NK-92 treated with Interleukin-12 subunit alpha and Interleukin-12 subunit beta, amount 100 ng/mL, for 24 hours (cell line): ENCODE measurements at regions not wholly inside any gene's neighbourhood (a gene's known extent, or its start where the extent isn't known, plus 50 kb on each side); places are given as distances from the start of the nearest gene placed in this dataset.
A peak's percentile ranks its signal among the peaks of the same experiment; 100 is the strongest.
"Not testable (repeated sequence)": the region's sequence is repeated elsewhere in the genome, so short reads cannot be mapped to it uniquely, and the experiment has no call there.

ENCODE experiments used
- DNase-seq: peaks from one replicate; lab custom pipeline; 2025; lab: John Stamatoyannopoulos, UW

DNA sequence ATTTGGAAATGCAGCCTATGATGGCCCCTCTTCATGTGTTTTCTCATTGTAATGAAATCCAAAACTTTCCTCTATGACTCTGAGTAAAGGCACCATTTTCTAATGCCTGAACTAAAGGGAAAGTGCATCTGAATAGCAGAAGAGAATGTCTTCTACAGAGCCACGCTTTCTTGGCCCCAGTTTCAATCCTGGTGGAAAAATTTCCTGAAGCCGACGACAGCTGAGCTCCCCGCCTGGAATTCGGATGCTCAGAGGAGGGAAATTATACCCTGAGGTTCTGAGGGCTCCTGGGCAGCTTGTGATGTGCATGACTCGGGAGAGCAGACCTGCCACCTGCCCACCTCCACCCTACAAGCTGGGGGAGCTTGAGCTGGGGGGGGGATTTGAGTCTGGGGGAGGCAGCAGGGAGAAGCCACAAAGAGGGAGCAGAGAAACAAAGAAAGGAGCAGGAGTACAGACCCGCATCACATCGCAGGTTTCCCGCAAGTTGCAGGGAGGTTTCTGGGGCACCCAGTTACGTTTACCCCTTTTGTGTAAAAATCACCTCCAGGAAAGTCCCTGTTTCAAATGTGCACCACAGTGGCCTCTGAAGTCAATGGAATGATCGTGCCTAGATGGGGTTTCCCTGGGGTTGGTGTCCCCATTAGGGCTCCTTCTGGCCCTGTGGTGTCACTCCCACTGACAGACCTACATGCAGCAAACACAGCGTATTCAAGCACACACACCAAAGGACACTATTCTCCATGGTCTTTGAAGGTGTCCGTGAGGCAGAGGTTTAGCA is 145.6 kb upstream of the RBPJ start:
- DNase-seq, result no peak

GRCh38 chr4:26175905-26176470 is 144.8 kb upstream of the RBPJ start:
- no peak for DNase-seq

DNA sequence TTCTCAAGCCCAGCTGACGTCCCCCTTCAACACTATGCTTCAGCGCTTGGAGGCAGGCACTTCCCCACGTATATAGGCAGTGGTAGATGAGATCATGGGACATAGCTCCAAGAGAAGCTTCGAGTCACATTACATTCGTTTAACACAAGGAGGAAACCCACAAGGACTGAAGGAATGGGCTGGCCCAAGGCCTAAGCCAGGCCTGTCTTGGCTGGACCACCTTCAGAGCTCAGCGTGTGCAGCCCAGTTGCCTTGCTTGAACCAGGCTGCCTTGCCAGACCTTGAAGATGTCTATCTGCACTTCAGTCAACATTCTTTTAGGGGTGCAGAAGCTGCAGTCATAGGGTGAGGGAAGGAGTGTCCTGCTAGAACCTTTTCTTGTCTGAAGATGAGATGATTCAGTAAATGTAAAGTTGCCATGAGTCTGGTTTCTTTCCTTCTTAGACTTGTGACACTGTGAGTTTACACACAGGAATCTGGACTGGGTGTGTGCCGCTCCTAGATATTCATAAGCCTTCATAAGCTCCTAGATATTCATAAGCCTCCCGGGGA is 144.1 kb upstream of the RBPJ start:
- DNase-seq, result no peak

GRCh38 chr4:26178854-26179253 is 142.0 kb upstream of the RBPJ start:
- DNase-seq, result no peak

- DNase-seq, result no peak
Measured at GRCh38 chr4:26179316-26179760, 141.5 kb upstream of the RBPJ start.

GRCh38 chr4:26181616-26182015 is 139.2 kb upstream of the RBPJ start:
- DNase-seq, result no peak

DNA sequence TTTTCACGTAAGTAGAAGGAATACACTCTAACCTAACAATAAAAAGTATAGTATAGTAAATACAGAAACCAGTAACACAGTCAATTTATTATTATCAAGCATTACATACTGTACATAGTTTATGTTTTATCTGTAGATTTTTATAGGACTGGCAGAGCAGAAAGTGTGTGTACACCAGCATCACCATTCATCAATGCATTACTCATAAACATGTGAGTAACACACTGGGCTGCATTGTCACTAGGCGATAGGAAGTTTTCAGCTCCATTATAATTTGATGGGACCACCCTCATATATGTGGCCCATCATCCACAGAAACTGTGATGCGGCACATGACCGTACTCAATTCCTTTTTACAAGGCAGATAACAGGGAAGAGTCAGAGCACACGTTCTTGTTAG is 137.8 kb upstream of the RBPJ start:
- no peak for DNase-seq

DNA sequence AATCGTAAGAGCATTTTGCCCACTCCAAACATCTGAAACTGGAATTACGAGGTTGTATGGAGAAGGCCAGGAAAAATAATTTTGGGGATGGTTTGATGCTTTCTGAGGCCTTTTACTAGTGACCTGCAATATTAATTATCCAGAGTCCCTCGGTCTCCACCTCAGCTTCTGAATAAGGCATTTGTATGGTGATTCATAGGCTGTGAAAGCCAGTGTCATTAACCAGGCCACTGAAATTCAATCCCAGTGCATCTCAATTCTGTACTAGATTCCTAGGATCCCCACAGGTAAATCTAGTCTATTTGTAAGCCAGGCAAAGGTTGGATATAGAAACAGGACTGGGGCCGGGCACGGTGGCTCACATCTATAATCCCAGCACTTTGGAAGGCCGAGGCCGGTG is 135.4 kb upstream of the RBPJ start:
- no peak for DNase-seq

DNA sequence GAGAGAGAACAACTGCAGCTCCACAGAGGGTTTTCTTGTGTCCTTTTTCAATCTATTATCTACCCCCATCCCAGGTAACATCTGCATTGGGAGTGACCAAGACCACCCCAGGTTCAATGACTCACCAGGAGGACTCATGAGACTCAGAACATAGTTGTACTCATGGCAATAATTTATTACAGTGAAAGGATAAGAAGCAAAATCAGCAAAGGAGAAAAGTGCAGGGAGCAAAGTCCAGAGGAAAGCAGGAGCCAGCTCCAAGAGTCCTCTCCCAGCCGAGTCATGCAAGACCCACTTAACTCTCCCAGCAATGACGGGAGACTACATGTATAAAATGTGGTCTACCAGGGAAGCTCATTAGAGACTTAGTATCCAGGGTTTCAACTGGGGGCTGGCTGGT is 129.5 kb upstream of the RBPJ start:
- no peak for DNase-seq

- DNase-seq, result no peak
Measured at GRCh38 chr4:26192899-26193869, 127.6 kb upstream of the RBPJ start.

- no peak for DNase-seq
Measured at GRCh38 chr4:26194764-26195163, 126.0 kb upstream of the RBPJ start.

GRCh38 chr4:26196567-26196966 is 124.2 kb upstream of the RBPJ start:
- no peak for DNase-seq

DNA sequence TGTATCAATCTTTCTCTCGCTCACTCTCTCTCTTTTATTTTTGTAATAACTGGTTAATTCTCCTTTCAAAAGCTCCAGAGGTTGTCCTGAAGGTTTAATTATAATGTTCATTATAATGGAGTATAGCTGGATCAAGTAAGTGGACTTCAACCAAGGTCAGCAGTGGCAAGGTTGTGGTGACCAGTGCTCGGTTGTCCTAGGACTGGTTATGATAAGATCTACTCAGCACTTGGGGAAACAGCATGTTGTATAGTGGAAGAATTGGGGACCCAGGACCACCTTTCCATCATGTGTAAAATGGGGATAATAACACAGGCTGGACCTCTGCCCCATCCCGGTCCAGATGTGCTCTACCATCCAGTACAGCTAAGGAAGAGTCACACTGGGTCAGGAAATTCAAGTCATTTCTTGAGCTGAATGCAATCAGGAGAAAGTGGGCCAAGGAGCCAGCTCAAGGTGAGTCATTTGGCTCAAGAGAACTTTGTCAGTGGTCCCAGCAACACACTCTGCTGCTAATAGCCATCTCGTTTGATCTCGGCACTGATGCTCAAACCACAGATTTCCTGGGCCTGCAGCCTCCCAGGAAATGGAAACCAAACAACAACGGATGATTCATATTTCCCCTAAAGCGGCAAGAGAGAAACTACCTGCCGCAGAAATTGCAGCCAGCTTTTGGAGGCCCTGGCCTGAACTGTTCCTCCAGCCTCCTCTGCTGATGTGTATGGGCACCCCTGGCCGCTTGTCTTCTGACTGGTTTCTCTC is 123.6 kb upstream of the RBPJ start:
- peak; percentile 81 for DNase-seq

DNA sequence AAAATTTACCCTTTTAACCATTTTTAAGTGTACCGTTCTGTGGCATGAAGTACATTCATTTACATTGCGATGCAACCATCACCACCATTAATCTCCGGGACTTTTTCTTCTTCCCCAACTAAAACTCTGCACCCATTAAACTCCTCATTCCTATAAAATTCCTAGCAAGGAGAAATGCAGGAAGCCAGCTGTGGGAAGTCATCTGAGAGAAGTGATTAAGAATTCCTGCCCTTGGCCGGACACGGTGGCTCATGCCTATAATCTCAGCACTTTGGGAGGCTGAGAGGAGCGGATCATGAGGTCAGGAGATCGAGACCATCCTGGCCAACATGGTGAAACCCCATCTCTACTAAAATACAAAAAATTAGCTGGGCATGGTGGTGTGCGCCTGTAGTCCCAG is 121.9 kb upstream of the RBPJ start:
- not testable (repeated sequence) for DNase-seq

DNA sequence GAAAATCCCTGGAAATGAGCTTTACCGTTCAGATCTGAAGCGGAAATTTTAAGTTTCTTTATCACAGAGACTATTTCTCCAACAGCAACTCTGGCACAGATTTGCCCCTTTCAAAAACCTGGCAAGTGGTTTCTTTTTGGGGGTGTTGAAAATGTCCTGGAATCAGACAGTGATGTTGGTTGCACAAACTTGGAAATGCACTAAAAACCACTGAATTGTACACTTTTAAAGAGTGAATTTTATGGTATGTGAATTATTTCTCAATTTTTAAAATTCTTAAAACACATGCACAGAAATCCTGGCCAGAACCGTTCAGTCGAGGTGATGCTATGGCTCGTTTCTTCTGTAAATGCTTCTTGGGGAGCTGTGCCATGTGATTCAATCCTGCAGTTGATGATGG is 121.2 kb upstream of the RBPJ start:
- DNase-seq, result no peak

- no peak for DNase-seq
Measured at GRCh38 chr4:26201120-26201519, 119.7 kb upstream of the RBPJ start.

- no peak for DNase-seq
Measured at GRCh38 chr4:26204249-26204825, 116.5 kb upstream of the RBPJ start.

DNA sequence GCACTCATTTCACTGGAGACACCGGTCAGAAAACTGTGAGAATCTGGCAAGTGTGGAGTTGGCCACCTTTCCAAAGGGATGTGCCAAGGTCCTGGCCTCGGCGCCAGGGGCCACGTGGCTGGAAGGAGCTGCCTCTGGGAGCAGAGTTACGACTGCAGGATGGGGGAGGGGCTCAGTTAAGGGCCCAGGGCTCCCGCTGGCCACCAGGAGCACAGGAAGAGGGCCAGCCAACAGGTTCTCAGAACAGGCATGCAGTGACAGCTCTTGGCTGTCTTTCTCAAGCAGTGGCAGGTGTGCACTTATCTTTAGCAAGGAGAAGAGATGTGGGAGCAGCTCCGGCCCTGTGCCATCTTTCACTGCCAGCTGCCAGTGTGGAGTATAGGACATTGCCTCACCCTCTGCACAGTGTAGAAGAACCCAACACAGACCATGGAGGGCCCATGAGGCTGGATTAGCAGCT is 115.9 kb upstream of the RBPJ start:
- no peak for DNase-seq

- DNase-seq, result no peak
Measured at GRCh38 chr4:26206339-26206738, 114.5 kb upstream of the RBPJ start.

DNA sequence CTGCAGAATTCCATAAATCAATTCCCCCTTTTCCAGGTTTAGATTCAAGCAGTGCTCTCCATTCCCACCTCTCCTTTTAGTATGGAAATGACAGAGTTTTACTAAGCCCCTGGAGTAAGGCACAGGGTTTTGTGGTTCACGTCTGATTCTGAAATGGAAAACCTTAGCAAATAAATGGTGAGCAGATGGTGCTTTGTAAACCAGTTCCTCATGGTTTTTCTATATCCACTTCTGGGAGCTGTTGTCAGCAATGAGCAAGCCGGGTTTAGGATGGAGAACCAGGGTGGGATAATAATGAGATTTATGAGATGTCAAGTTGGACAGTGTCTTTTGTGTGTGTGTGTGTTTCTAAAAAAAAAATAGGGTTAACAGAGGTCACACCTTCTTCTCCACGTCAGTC is 113.8 kb upstream of the RBPJ start:
- DNase-seq, result no peak

- DNase-seq, result no peak
Measured at GRCh38 chr4:26207631-26208030, 113.2 kb upstream of the RBPJ start.
